ENCODE measurements at regions not wholly inside any gene's neighbourhood (a gene's known extent, or its start where the extent isn't known, plus 50 kb on each side); places are given as distances from the start of the nearest gene placed in this dataset.

DNA sequence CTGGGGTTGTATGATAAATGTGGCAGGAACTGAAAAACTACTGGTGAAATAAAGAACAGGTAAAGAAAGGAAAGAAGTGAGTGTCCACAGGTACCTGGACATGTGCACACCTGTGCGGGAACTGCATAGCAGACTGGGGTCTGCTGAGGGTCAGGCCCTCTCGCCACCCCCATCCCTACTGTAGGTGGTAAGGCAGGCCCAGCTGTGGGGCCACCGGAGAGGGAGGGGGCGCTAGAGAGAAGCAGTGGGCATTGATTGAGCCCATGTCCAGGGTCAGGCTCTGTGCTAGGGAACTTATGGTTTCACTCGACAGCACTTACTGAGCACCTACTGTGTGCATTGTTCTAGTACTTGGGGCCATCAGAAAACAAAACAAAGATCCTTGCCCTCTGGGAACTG lies 400.5 kb downstream of the MATN1 start:
- peak in 1 of 2 donors; percentile 43 for DNase-seq (ENCODE audit: low spot score in 2 of 2)
- Histone ChIP-seq H3K36me3 (no peaks in the 10 kb centered on the region), H3K4me1 (no peaks in the 10 kb centered on the region), H3K4me3 (no peak overlapping the region), H3K9me3 (no peaks in the 10 kb centered on the region), H3K27ac (no peak overlapping the region), H3K27me3 (no peaks in the 10 kb centered on the region)
- TF ChIP-seq, protein P1, sequence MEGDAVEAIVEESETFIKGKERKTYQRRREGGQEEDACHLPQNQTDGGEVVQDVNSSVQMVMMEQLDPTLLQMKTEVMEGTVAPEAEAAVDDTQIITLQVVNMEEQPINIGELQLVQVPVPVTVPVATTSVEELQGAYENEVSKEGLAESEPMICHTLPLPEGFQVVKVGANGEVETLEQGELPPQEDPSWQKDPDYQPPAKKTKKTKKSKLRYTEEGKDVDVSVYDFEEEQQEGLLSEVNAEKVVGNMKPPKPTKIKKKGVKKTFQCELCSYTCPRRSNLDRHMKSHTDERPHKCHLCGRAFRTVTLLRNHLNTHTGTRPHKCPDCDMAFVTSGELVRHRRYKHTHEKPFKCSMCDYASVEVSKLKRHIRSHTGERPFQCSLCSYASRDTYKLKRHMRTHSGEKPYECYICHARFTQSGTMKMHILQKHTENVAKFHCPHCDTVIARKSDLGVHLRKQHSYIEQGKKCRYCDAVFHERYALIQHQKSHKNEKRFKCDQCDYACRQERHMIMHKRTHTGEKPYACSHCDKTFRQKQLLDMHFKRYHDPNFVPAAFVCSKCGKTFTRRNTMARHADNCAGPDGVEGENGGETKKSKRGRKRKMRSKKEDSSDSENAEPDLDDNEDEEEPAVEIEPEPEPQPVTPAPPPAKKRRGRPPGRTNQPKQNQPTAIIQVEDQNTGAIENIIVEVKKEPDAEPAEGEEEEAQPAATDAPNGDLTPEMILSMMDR (IDR thresholded peaks at IDR 0.05): no peak
- intact Hi-C loops (cut with DNase I): no loop called here

DNA sequence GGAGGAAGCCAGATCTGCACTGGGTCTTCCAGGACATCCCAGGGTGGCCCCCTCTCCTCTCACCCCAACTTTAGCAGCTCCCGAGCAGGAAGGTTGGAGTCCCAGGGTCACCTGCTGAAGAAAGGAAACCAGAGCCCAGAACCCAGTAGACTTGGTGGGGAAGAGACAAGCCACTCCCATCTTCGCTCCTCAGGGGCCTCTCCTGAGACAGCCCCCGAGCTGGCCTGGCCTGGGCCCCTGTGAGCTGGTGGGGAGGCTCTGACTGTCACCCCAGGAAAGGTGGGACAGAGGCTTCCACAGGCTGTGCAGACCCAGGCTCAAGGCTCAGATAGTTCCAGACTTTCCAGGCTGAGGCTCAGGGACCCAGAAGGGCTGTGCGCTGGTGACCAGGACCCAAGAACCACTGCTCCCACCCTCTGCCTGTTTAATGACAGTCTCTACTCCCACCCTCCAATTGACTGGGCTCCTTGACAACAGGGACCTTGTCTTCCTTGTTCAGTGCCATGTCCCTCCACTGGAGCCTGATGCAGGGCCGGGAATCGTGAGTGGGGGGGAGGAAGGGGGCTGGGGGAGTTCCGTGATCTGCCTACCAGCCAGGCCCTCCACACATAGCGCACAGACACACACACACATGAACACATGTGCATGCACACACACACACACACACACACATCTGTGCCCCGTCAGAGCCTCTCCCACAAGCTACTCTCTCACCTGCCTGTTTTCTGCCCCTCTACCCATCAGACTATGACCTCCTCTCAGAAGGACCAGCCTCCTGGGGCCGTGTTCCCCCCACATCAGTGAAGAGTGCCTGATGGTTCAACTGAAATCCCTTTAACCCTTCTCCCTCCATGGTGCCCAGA lies 401.2 kb downstream of the MATN1 start:
- TF ChIP-seq, protein P1 (IDR thresholded peaks at IDR 0.05): no peak
- no peak overlapping the region for H3K4me3 ChIP-seq
- H3K4me1 ChIP-seq: no peaks in the 10 kb centered on the region
- no peak overlapping the region for H3K27ac ChIP-seq
- H3K36me3 ChIP-seq: no peaks in the 10 kb centered on the region
- DNase-seq (ENCODE audit: low spot score in 2 of 2): peak in 1 of 2 donors; percentile 48
- H3K9me3 ChIP-seq: no peaks in the 10 kb centered on the region
- intact Hi-C loops (cut with DNase I): no loop called here
- no peaks in the 10 kb centered on the region for H3K27me3 ChIP-seq

DNA sequence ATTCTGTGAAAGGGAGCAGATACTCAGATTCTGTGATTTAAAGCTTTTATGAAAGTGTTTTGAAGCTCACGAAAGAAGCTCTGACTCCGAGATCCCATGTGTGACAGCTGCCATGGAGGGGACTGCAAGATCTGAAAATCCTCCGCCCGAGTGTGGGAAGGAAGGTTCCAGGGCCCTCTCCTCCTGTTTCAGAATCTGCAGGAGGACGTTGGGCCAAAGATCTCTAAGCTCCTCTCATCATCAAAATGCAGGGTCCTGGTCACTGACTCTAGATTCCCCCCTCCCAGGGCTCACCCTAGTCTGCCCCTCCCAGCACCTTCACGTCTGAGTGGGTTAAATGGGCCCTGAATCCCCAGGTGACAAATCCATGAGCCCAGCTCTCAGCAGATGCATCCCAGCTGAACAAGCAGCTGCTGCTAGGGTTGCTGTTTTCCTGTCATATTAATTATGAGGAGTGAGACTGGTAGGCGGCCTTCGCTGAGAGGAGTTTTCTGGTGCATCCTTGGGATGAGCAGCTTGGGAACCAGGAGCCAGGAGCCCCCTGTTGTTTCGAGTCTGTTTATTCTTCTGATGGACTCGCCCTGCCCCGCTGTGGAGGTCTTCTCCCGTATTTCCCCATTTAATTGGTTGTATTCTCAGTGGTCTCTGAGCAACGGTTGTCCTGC lies 402.0 kb downstream of the MATN1 start:
- DNase-seq (ENCODE audit: low spot score in 2 of 2): peak in 1 of 2 donors; percentile 33
- TF ChIP-seq, protein P1 (IDR thresholded peaks at IDR 0.05): no peak
- Histone ChIP-seq H3K4me3 (no peak overlapping the region), H3K36me3 (no peaks in the 10 kb centered on the region), H3K27ac (no peak overlapping the region), H3K27me3 (no peaks in the 10 kb centered on the region), H3K9me3 (no peaks in the 10 kb centered on the region), H3K4me1 (no peaks in the 10 kb centered on the region)
- intact Hi-C loops (cut with DNase I): no loop called here

DNA sequence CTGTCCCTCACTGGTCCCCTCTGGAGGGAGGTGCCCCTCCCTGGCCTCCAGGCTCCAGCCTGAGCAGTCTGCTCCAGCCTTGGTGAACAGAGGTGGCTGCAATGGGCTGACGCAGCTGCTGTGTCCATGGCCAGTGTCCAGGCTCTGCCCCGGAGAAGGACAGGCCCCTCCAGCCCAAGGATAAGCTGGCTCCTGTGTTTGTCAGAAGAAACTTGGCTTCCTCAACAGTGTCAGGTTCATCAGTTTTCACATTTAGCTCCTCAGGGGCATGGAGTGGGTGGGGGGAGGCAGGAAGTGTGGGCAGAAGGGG lies 402.8 kb downstream of the MATN1 start:
- intact Hi-C loops (cut with DNase I): no loop called here
- no peaks in the 10 kb centered on the region for H3K9me3 ChIP-seq
- peak in 1 of 2 donors; percentile 56 for DNase-seq (ENCODE audit: low spot score in 2 of 2)
- H3K27ac ChIP-seq: no peak overlapping the region
- TF ChIP-seq, protein P1 (IDR thresholded peaks at IDR 0.05): no peak
- H3K36me3 ChIP-seq: no peaks in the 10 kb centered on the region
- no peak overlapping the region for H3K4me3 ChIP-seq
- no peaks in the 10 kb centered on the region for H3K4me1 ChIP-seq
- H3K27me3 ChIP-seq: no peaks in the 10 kb centered on the region

DNA sequence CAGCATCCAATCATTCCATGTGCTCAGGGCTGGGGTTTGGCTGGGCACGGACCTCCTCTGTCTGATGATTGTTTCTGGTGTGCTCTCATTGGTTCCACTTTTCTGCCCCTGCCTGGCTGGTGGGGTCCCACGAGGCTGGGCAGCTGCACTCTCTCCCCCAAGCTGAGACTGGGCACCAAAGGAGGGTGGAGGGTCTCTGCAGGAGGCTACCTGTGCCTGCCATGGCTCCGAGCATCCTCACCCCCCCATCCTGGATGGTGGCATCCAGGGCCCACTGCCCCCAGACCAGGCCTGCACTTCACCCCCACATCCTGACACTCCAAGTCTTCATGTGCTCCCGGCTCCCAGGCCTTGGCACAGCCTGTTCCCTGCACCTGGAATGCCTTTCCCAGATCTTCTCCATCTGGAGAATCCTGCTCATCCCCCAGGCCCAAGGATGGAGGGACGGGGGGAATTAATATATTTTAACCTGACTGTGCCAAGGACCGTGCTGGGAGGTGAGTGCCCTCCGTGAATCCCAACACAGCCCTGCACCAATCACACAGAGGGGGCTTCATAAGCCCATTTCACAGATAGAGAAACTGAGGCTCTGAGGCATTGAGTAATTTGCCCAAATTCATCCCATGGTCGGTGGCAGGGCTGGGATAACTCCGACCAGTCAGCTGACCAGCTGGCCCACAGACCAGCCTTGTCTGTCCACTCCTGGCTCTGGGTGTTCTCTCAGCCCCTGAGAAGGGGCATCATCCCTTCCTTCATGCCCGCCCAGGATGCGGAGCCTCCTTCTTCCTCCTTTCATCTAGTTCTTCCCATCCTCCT lies 403.4 kb downstream of the MATN1 start:
- intact Hi-C loops (cut with DNase I): no loop called here
- H3K9me3 ChIP-seq: no peaks in the 10 kb centered on the region
- no peak overlapping the region for H3K27ac ChIP-seq
- no peaks in the 10 kb centered on the region for H3K4me1 ChIP-seq
- peak in 1 of 2 donors; percentile 54 for DNase-seq (ENCODE audit: low spot score in 2 of 2)
- no peaks in the 10 kb centered on the region for H3K27me3 ChIP-seq
- no peak overlapping the region for H3K4me3 ChIP-seq
- TF ChIP-seq, protein P1 (IDR thresholded peaks at IDR 0.05): no peak
- no peaks in the 10 kb centered on the region for H3K36me3 ChIP-seq
